Stimulated activated naive CD4-positive, alpha-beta T cell (primary cell): ENCODE measurements at regions not wholly inside any gene's neighbourhood (a gene's known extent, or its start where the extent isn't known, plus 50 kb on each side); places are given as distances from the start of the nearest gene placed in this dataset.

Experiments used
- DNase-seq, 6 experiments: peaks; one replicate each; lab custom pipeline; 2025; lab: John Stamatoyannopoulos, UW

DNA sequence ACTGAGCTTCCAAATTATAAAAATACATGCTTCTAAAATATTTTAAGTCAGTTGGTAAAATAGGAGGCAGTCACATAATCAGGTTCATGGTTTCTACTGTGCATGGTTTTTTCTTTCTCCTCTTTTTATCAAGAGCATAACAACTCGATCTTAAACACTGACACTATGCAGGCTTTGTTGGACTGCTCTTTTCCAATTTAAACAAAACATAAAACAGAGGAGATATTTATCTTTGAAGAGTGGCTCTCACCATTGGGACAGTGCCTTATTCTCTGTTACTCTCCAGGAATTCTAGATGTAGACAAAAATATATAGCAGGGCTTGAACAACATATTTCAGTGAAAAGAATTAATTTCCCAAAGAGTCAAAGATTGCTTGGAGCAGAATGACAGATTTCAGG lies 883.5 kb upstream of the ADGRL2 start:
- DNase-seq: no peak

DNA sequence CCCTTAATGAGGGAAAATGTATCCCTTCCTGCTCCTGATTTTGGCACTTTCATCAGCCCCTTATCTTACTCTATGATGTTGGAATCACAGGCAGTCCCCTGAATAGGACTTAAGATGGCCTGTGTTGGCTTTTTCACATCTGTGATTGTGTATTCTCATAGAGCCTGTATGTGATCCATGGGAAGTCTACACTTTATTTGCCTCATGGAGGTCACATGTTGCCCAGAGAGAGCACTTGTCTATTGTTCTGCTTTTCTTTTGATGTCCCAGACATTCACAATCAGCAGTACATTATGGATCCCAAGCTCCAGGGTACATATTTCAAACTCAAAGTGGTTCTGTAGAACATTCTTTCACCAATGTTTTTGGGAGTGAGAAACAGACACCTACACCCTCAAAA lies 885.2 kb upstream of the ADGRL2 start:
- DNase-seq: no peak

DNA sequence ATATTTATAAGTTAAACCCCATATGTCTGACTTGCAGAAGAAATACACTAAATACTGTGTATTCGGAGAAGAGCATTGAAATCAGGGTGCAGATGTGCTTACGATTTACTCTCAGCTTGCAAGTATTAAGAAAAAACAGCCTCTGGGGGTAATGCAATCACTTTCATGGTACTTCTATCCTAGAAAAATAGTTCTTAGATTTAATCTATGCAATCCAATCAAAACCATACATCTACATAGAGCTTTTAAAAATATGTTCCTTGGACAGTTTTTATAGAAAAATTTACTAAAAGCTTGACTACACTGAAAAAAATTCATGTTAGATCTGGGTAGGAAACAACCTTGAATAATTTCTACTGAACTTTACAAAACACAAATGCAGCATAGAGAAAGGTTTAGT lies 890.3 kb upstream of the ADGRL2 start:
- no peak for DNase-seq

DNA sequence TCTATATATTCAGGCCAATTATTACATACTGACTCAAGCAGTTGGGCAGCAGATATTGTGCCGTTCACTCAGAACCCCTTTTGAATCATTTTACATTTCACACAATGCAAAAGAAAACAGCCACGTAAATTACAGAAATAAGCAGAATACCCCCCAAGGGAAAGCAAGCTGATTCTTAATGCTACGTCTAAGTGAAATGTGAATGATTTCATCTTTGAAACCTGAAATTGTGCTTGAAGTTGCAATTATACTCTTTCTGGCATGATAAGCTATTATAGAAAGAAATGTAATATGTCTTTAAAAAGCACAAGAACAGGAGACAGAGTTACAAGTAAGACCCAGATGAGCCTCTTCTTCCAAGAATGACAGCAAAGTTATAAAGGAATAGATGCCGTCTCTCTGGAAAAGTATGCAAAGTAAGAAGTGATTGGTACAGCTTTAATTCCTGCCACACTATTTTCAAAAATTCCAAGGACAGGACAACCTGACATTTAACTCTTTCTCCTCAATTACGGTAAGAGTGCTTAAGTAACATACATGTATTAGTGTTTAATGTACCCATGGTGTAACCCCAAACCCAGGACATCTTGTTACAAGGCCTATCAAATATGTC lies 891.5 kb upstream of the ADGRL2 start:
- no peak for DNase-seq

DNA sequence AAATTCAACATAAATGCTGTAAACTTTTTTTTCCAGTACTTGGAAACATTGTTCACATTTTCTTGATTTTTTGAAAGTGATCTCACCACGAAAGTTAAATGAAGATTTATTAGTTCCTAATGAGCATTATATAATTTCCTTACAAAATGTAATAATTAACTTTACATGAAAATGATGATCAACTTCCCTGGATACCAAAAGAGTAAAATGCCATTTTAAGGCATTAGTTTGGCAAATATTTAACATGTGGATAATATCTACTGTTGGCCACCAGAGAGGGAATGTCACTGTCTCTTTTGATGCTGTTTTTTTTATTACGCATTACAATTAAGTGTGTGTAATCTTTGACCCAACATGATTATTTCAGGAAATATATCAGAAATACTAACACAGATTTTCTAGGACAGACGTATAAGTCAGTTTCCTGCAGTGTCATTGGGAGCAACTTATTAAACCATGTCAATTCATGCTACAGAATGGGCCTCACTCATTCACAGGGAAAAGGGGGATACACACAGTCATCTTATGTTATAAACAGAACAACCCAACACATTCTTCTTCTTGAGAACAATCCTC lies 903.9 kb upstream of the ADGRL2 start:
- no peak for DNase-seq

DNA sequence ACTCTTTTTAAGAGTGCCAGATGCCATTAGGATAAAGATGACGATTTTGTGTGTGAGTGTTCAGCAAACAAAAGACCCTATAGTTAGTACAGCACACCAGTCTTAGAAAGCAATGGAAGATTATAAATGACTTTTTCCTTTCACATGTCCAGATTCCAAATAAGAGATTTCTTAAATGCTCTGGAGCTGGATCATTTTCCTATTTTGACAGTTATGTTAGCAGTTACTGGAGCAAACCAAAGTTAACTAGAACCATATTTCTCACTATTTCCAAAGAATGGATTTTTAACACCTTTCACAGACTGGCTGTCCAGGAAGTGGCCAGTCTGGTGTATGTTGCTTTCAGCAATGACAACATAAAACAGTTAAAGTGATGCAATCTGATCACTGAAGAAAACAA lies 905.8 kb upstream of the ADGRL2 start:
- DNase-seq: no peak

DNA sequence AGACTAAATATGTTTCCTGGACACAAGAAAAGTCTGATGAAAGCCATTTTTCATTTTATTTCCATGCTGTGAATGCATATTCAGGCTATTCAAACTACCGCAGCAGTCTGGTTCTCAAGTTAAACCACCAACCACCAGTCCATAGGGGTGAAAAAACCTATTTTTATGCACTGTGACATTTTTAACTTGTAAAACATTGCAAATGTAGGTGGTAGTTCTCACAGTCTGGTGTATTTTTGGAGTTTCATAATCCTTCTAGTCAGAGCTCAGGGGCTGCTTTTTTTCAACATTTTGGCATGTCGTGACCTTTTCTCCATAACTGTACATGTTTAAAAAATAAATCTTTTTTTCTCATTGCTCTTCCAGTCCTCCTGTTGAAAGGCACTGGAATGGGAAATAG lies 907.6 kb upstream of the ADGRL2 start:
- no peak for DNase-seq

DNA sequence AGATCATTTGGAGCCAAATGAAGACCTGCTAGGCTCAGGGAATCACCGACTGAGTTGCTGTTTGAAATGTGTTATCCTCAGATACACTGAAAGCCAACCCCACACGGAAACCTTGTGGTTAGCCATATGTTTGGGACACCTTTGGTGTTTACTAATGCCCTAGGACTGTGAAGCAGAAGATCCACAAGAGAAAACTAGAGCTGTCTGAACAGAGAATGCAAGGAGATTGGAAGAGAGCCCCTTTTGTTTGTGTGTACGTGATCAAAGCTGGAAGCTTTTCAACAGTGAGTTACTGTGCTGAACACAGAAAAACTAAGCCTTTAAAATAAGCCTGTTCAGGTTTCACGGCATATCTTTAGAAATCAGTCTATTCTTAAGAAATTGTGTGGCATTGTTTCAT lies 908.2 kb upstream of the ADGRL2 start:
- no peak for DNase-seq

DNA sequence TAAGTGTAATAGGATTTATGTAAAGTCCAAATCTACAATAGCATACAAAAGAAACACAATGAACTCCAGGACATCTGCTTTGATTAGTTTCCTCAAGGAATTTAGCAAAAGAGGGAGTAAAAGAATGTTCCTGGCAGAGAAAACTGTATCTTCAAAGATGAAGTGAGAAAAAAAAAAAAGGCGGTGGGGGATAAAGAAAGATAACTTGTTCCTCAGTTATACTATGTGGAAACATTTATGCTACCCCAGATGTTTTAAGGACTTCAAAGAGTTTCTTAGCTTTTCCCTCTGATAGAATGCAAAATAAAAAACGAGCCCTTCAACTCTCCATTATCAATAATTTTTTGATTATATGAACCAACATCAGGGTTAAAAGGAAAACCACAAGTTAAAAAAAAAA lies 908.9 kb upstream of the ADGRL2 start:
- no peak for DNase-seq

DNA sequence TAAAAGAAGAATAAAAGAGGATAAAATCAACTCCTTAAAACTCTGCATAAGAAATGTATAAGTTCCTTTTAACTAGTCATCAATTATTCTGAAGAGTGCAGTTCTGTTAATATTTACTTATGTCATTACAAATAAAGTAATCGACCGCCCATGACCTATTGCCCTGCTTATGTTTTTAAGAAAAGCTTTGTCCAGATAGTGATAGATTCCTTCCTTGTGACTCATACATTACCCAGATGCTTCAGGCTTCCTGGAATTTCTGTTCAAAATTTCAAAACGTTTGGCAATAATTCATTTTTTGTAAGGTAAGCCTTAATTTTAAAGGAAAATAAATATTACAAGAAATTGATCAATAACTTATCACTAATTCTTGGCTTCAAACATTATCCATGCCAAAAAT lies 918.2 kb upstream of the ADGRL2 start:
- no peak for DNase-seq

DNA sequence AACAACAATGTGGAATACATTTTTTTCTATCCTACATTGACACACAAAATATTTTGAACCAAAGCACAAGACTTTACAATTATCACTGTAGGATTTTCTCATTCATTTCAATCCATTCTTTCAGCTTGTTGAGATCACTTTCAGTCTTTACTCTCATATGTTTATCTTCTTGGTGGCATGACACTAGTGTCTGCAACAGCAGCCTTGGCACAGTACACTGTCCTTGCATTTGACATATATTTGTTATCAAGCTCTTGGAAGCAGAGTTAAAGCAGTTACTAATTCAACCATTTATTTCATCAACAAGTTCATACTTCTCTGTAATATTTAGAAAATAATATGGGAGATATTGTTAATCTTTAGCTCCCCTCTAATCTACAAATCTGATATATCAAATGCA lies 922.4 kb upstream of the ADGRL2 start:
- no peak for DNase-seq

DNA sequence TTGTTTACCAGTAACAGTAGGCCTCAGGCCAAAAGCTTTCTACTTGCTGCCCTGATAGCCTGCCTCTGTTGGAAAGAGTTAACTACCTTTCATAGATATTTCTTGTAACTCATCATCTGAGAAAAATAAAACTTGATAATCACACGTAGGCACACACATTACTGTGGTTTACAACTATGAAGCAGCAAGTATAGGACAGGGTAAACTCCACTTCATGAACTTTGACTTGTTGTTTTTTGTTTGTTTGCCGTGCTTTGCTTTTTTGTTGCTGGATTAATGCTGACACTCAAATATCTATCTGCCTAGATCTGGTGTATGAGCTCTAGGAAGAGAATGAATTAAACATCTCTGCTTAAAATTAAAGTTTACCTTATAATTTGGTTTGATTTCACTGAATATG lies 924.7 kb upstream of the ADGRL2 start:
- no peak for DNase-seq

DNA sequence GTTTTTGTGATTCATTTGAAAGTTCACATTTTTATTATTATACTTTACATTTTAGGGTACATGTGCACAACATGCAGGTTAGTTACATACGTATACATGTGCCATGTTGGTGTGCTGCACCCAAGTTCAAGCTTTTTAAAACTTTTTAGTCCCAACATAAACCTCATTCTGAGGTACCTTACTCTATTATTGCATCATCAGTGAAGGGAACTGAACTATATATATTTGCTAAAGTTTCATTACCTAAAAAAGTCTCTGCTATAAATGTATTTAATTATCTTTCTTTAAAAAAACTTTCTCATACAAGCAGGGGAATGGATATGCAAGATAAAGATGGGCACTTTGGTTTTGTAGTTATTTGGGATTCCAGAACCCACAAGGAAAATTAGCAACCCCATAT lies 931.4 kb upstream of the ADGRL2 start:
- no peak for DNase-seq

DNA sequence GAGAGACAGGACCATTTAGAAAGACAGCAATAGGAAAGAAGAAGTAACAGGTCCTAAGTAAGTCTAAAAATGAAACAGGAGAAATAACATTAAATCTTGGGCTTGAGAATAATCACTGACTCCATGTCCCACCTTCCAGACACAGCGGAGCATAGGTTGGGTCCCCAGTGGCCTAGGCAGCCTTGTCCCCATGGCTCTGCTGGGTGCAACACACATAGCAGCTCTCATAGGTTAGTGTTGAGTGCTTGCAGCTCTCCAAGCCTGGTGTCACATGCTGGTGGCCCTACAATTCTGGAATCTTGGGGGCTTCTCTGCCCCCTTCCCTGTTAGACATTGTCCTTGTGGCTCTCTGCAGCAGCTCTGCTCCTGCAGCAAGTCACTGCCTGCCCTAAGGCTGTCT lies 952.8 kb upstream of the ADGRL2 start:
- DNase-seq: no peak

DNA sequence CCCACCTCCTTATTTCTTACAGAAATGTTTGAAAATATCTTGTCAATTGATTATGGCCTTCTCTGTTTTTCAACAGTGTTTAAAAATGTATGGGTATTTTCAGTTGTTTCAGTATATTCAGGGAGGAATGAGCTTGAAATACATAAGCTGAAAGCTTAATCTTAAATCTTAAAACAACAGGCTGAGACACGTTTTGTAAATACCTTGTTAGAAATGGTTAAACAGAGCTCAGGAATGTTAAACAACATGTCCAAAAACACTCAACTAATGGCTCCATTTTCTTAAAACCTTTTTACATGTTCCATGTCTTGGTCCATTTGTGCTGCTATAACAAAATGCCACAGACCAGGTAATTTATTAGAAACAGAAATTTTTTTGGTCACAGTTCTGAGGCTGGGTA lies 953.8 kb upstream of the ADGRL2 start:
- no peak for DNase-seq

DNA sequence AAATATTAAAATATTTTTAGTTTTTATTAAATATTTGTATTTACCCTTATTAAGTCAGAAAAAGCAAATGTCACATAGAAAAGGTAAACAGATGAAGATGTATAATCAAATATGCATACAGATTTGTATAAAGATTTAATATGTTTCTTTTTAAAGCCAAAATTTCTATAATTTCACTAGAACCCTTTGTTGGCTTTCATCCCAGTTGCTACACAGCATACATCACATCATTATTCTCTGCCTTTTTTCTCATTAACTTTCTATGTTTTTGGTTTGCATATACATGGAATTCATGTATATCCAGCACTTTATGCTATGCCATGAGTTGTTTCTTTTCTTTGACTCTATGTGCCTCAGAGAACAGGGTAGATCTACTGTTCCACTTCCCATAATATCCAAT lies 957.9 kb upstream of the ADGRL2 start:
- no peak for DNase-seq

DNA sequence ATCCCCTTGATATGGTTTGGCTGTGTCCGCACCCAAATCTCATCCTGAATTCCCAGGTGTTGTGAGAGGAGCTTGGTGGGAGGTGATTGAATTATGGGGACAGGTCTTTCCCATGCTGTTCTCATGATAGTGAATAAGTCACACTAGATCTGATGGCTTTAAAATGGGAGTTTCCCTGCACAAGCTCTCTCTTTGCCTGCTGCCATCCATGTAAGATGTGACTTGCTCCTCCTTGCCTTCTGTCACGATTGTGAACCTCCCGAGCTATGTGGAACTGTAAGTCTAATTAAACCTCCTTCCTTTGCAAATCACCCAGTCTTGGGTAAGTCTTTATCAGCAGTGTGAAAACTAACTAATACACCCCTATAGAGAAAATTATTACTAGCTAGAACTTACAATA lies 959.5 kb upstream of the ADGRL2 start:
- no peak for DNase-seq

DNA sequence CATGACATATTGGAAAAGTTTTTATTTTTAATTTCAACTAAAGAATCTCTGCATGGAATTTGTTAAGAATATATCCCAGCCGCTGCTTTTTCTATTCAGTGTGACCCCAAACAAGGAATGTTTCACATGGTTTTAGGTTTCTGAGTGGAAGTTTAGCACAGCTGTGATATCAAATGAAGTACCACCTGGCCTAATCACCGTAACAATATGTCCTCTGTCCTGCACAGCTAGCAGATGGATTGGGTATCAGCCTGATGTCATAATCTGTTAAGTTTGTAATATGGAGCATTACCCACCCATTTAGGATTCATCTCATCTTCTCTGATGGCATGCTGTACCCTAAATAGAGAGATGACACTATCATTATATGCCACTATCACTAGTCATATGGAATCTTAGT lies 963.7 kb upstream of the ADGRL2 start:
- DNase-seq: no peak

DNA sequence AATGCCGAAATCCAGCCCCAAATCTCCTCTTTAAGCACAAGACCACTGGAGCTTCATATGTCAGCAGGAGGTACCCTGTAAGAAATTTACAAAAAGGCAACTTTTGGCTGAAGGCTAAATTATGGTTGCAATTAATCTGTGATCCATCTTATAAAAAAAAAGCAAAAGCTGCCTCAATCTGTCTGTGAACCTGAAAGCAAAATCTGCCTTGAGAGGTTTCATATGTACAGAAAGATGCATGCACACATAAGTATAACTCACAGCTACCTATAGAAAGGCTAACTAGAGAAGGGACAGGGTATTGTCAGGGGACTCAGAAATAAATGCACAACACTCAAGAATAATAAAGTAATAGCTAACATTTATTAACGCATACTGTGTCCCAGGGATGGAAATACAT lies 964.2 kb upstream of the ADGRL2 start:
- no peak for DNase-seq

DNA sequence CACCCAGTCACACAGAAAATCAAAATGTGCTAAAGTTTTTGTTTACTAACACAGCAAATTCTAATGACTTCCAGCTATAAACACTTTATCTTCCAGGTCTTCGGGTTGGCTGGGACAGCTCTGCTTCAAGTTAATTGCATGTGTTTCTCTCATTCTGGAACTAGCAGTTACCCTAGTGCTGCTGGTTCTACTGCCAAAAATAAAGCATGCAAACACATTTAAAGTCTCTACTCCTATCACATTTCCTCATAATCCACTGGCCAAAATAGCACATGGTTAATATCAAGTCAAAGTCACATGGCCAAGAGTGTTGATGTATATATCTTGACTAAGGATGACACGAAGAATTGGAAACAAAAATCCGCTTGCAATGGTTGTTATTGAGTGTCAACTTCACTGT lies 973.1 kb upstream of the ADGRL2 start:
- DNase-seq: no peak

DNA sequence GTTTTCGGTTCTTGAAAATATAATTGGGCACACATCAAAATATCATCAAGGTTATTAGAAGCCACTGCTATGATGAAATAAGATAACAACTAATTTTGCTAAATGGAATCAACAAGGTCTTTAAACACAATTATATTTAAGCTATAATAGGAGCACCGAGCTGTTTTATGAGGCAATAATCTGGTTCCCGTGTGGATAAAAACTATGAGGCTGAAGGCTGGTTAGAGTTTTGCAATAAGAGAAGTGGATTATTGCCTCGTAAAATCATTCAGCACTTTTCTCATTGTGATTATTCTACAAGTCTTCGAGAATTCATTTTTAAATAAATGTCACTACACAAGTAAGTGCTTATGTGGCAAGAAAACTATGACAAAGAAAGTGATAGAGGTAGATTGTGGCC lies 975.7 kb upstream of the ADGRL2 start:
- DNase-seq: no peak

DNA sequence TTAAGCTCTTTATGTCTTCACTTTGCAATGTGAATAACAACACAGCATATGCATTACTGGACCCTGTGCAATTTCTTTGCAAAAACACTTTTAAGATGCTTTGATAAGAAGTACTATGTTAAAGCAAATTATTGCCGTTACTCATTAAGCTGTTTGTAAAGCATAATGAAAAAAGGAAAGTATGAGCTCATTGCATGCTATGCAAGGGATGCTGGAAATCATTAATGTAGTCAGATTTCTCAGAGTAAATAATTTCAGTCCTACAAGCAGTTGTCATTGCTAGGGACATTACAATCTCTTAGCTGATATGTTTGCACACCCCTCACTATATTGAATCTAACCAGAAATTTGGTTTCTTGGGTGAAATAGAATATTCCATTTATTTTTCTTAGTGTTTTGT lies 982.5 kb upstream of the ADGRL2 start:
- no peak for DNase-seq

DNA sequence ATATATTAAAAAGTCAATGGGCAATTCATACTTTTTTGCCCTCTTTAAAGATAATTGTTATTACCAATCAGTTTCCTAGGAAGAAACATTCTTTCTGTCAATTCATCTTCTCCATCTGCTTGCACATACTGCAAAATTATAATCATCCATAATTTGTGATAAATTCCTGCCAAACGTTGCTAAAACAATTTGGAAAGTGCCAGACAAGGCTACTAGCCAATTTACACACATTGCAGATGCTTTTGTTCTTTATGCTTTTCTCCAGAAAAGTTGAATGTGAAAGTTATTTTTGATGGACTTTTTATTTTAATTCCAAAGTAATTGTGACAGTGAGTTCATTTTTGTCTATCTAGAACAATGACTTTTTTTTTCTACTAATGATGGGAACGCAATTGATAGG lies 992.8 kb upstream of the ADGRL2 start:
- DNase-seq: no peak

DNA sequence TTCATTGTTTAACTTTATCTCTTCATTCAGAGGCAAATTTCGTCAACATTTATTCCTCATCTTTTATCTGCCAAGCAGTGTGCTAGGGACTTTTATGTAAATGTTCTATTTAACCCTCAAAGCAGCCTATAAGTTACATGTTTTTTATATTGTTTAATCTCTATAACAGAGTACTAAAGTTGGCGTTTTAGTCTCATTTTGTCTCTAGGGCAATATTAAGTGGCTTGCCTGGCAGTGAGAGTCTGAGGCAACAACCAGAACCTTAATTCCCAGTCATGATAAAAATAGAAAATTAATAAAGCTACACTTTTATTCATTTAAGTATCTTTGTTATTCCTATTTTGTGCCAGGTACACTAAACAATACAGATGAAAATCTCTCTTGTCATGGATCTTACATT lies 994.3 kb upstream of the ADGRL2 start:
- no peak for DNase-seq

DNA sequence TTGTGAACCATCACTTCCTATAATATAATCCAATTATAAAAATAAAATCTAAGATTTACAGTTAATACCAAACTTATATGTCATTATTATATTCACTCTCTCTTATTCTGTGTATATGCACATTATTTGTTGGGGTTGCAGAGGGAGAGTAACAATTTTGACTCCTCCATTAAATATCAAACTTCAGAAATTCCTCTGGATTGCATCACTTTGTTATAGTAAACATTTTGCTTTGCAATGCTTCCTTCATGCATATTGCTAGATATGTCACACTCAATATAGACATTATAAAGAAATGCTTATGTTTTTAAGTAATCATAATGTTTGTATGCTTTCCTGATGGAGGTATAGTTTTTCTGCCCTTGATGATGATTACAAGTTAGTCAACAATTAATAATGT lies 999.0 kb upstream of the ADGRL2 start:
- DNase-seq: no peak
